CD8-positive, alpha-beta memory T cell (primary cell): ENCODE measurements at regions not wholly inside any gene's neighbourhood (a gene's known extent, or its start where the extent isn't known, plus 50 kb on each side); places are given as distances from the start of the nearest gene placed in this dataset.
"Not testable (repeated sequence)": the region's sequence is repeated elsewhere in the genome, so short reads cannot be mapped to it uniquely, and the experiment has no call there.

Source experiments
- CTCF ChIA-PET: fragments of 350-600 bp; sonication (Branson Sonifier 250); formaldehyde crosslinking; loops from one replicate; lab custom pipeline; 2021; ENCODE audit warnings: antibody characterized with exemption; lab: Charles Lee
- POLR2A ChIA-PET: fragments of 350-600 bp; sonication (Branson Sonifier 250); formaldehyde crosslinking; loops from one replicate; lab custom pipeline; 2021; ENCODE audit warnings: antibody characterized with exemption; lab: Charles Lee
- DNase-seq, 5 donors: peaks; one replicate each; pipeline versions ENCODE4 v3.0.0 to v3.0.0-alpha.2; 2020 to 2022; ENCODE audit warnings: mixed read lengths in 1 of 5
- H3K27ac ChIP-seq: one replicate; pipeline ENCODE4 v1.7.0; 2013; ENCODE audit warnings: low read depth, mild to moderate bottlenecking, low read length, moderate library complexity
- H3K27me3 ChIP-seq: 2 replicates; pipeline ENCODE4 v1.7.0; 2013; ENCODE audit warnings: low read length, mild to moderate bottlenecking; ENCODE audit not compliant: insufficient read depth, poor library complexity, severe bottlenecking
- H3K36me3 ChIP-seq: 2 replicates; pipeline ENCODE4 v1.7.0; 2013; ENCODE audit warnings: mild to moderate bottlenecking, low read length, moderate library complexity; ENCODE audit not compliant: insufficient read depth
- H3K4me1 ChIP-seq: 2 replicates; pipeline ENCODE4 v1.7.0; 2013; ENCODE audit warnings: mild to moderate bottlenecking, low read length, moderate library complexity; ENCODE audit not compliant: insufficient read depth
- H3K4me3 ChIP-seq: 2 replicates; pipeline ENCODE4 v1.7.0; 2013; ENCODE audit warnings: mild to moderate bottlenecking, low read length
- H3K9me3 ChIP-seq: 2 replicates; pipeline ENCODE4 v1.7.0; 2013; ENCODE audit warnings: mild to moderate bottlenecking, low read length
- H3K27ac Mint-ChIP-seq, 8 donors: one replicate each; pipeline ENCODE4 v1.8.0; 2020 to 2021; ENCODE audit warnings: mixed read lengths in 8 of 8, mild to moderate bottlenecking in 6 of 8, inconsistent platforms in 3 of 8, moderate library complexity in 3 of 8
- H3K27me3 Mint-ChIP-seq, 2 donors: one replicate each; pipeline ENCODE4 v1.8.0; 2020 to 2021; ENCODE audit warnings: mixed read lengths in 2 of 2, mild to moderate bottlenecking in 1 of 2, moderate library complexity in 1 of 2
- H3K36me3 Mint-ChIP-seq, 3 donors: one replicate each; pipeline ENCODE4 v1.8.0; 2020 to 2021; ENCODE audit warnings: mixed read lengths in 3 of 3, inconsistent platforms in 1 of 3, mild to moderate bottlenecking in 1 of 3
- H3K4me1 Mint-ChIP-seq, 3 donors: one replicate each; pipeline ENCODE4 v1.8.0; 2020 to 2021; ENCODE audit warnings: mixed read lengths in 3 of 3, inconsistent platforms in 1 of 3, mild to moderate bottlenecking in 1 of 3
- H3K4me3 Mint-ChIP-seq, 7 donors: one replicate each; pipeline ENCODE4 v1.8.0; 2020 to 2021; ENCODE audit warnings: mixed read lengths in 7 of 7, mild to moderate bottlenecking in 6 of 7, moderate library complexity in 4 of 7, inconsistent platforms in 2 of 7
- H3K9me3 Mint-ChIP-seq, 5 donors: one replicate each; pipeline ENCODE4 v1.8.0; 2020 to 2022; ENCODE audit warnings: mixed read lengths in 5 of 5, mild to moderate bottlenecking in 3 of 5, moderate library complexity in 2 of 5, inconsistent platforms in 1 of 5

DNA sequence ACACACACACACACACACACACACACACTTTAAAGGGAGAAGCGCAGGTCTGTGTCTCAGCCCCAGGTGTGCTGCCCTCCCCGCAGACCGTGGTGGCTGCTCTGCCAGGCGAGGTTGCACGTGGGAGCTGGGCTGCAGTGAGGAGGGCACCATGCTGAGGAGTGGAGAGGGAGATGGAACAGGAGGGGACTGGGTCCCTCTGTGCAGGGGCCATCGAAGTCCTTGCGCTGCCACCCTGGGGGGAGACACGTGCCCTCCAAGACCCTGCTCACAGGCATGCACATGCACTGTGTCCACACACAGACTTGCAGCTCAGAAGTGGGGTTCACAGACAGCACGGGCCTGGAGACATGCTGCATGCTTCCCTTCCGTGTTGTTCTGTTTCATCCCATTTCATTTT lies 65.5 kb upstream of the HGFAC start:
- Mint-ChIP-seq H3K27ac (peak overlapping the region in 1 of 8 donors; percentile 23), H3K4me3 (no peak overlapping the region), H3K27me3 (peaks cover 8 to 14% of the 10 kb centered on the region in 2 donors), H3K4me1 (peaks cover 0 to 18% (median 7%) of the 10 kb centered on the region in 3 donors), H3K36me3 (peaks cover 0 to 8% (median 6%) of the 10 kb centered on the region in 3 donors), H3K9me3 (peaks cover 3 to 22% (median 15%) of the 10 kb centered on the region in 5 donors)
- peaks cover 9% of the 10 kb centered on the region for H3K9me3 ChIP-seq
- POLR2A ChIA-PET: interaction anchor here (0.6 kb wide), 1 partner anchor 33 kb away, joined by 3 read pairs; no protein-coding TSS in a partner anchor
- H3K36me3 ChIP-seq: no peaks in the 10 kb centered on the region
- H3K4me3 ChIP-seq: no peak overlapping the region
- peaks cover 9% of the 10 kb centered on the region for H3K4me1 ChIP-seq
- no peaks in the 10 kb centered on the region for H3K27me3 ChIP-seq
- H3K27ac ChIP-seq: no peak overlapping the region
- CTCF ChIA-PET: interaction anchor here (1.5 kb wide), 1 partner anchor 68 kb away, joined by 4 read pairs; no protein-coding TSS in a partner anchor
- DNase-seq: no peak

DNA sequence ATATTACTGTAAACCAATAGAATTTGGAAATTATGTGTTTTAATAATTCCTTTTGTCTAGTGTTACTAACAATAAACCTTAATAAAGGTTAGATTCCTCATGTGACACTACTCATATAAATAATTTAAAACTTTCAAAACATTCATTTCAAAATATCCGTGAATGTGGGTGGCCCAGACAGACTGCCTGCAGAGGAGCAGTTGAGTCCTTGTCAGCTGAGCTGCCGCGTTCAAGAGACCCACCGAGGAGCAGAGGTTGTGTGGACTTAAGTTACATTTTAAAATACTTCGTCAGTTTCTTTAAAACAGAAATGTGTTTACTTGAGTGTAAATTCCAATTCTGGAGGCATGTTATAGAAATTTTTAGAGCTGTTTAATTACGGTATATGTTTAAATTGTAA lies 64.2 kb upstream of the HGFAC start:
- H3K36me3 Mint-ChIP-seq: peaks cover 0 to 8% (median 8%) of the 10 kb centered on the region in 3 donors
- no peak overlapping the region for H3K4me3 Mint-ChIP-seq
- H3K9me3 Mint-ChIP-seq: peaks cover 3 to 25% (median 16%) of the 10 kb centered on the region in 5 donors
- H3K27me3 Mint-ChIP-seq: peaks cover 2 to 8% of the 10 kb centered on the region in 2 donors
- H3K9me3 ChIP-seq: peaks cover 9% of the 10 kb centered on the region
- POLR2A ChIA-PET: no interaction called here
- no peak overlapping the region for H3K27ac Mint-ChIP-seq
- H3K36me3 ChIP-seq: no peaks in the 10 kb centered on the region
- H3K27me3 ChIP-seq: no peaks in the 10 kb centered on the region
- CTCF ChIA-PET: no interaction called here
- peaks cover 9% of the 10 kb centered on the region for H3K4me1 ChIP-seq
- no peak overlapping the region for H3K27ac ChIP-seq
- DNase-seq: no peak
- peaks cover 0 to 12% (median 5%) of the 10 kb centered on the region in 3 donors for H3K4me1 Mint-ChIP-seq
- no peak overlapping the region for H3K4me3 ChIP-seq

DNA sequence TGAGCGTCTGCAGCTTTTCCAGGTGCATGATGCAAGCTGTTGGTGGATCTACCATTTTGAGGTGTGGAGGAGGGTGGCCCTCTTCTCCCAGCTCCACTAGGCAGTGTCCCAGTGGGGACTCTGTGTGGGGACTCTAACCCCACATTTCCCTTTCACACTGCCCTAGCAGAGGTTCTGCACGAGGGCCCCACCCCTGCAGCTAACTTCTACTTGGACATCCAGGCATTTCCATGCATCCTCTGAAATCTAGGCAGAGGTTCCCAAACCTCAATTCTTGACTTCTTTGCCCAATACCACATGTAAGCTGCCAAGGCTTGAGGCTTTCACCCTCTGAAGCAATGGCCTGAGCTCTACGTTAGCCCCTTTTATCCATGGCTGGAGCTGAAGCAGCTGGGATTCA lies 61.4 kb upstream of the HGFAC start:
- H3K27ac ChIP-seq, H3K4me3 ChIP-seq, H3K27me3 Mint-ChIP-seq, H3K4me1 ChIP-seq, H3K4me1 Mint-ChIP-seq, H3K27me3 ChIP-seq, CTCF ChIA-PET, H3K9me3 ChIP-seq, H3K4me3 Mint-ChIP-seq, H3K36me3 Mint-ChIP-seq, H3K36me3 ChIP-seq, POLR2A ChIA-PET, H3K27ac Mint-ChIP-seq, DNase-seq: not testable (repeated sequence)
- peaks cover 3 to 25% (median 19%) of the 10 kb centered on the region in 5 donors for H3K9me3 Mint-ChIP-seq

DNA sequence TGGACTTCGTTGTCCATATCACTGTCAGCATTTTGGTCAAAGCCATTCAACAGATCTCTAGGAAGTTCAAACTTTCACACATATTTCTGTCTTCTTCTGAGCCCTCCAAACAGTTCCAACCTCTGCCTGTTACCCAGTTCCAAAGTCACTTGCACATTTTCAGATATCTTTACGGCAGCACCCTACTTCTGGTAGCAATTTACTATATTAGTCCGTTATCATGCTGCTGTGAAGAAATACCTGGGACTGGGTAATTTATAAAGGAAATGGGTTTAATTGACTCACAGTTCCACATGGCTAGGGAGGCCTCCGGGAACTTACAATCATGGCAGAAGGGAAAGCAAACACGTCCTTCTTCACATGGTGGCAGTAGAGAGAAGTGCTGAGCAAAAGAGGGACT lies 60.6 kb upstream of the HGFAC start:
- H3K27ac ChIP-seq, H3K27me3 ChIP-seq, H3K36me3 Mint-ChIP-seq, H3K4me1 Mint-ChIP-seq, H3K36me3 ChIP-seq, DNase-seq, H3K27ac Mint-ChIP-seq, H3K27me3 Mint-ChIP-seq, H3K4me3 ChIP-seq, CTCF ChIA-PET, H3K4me3 Mint-ChIP-seq, H3K4me1 ChIP-seq, POLR2A ChIA-PET, H3K9me3 ChIP-seq: not testable (repeated sequence)
- peaks cover 3 to 25% (median 19%) of the 10 kb centered on the region in 5 donors for H3K9me3 Mint-ChIP-seq

DNA sequence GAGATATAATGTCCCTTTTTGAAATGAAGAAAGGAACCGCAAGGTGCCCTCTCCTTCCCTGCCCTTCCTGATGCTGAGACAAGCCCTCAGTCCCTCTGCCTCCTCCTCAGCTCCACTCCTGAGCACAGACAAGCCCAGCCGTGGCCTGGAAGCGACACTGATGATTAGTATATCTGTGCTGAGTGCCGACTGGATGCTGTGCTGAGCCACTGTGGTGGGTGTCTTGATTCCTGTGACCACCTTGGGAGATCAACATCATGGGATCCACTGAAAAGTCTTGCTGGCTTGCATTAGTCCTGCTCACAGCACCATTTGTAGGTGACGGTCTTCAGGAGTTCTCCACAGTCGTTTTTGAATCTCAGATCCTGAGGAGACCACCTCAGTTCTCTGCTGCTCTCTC lies 59.5 kb upstream of the HGFAC start:
- POLR2A ChIA-PET: no interaction called here
- no peaks in the 10 kb centered on the region for H3K4me1 ChIP-seq
- CTCF ChIA-PET: no interaction called here

DNA sequence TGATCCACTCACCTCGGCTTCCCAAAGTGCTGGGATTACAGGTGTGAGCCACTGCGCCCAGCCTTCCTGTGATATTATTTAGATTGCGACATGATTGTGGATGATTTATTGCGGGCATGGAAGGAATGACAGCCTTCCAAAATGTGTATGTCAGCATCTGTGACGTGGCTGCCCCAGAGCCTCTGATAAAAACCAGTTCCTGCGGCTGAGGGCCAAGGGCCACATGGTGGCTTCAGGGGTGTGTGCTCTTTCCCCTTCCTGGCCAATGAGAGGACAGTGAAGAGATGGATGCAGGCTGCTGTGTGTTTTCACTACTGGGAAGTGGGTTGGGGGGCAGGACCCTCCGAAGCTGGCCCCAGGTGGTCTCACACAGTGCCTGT lies 57.4 kb upstream of the HGFAC start:
- H3K4me3 Mint-ChIP-seq: no peak overlapping the region
- H3K9me3 Mint-ChIP-seq: peaks cover 3 to 18% (median 17%) of the 10 kb centered on the region in 5 donors
- no peak overlapping the region for H3K27ac Mint-ChIP-seq
- Histone ChIP-seq H3K27me3 (no peaks in the 10 kb centered on the region), H3K4me1 (no peaks in the 10 kb centered on the region), H3K4me3 (no peak overlapping the region), H3K27ac (no peak overlapping the region), H3K9me3 (peaks cover 9% of the 10 kb centered on the region), H3K36me3 (no peaks in the 10 kb centered on the region)
- H3K27me3 Mint-ChIP-seq: peaks cover 9 to 15% of the 10 kb centered on the region in 2 donors
- H3K36me3 Mint-ChIP-seq: peaks cover 0 to 8% (median 0%) of the 10 kb centered on the region in 3 donors
- POLR2A ChIA-PET: no interaction called here
- CTCF ChIA-PET: no interaction called here
- no peak for DNase-seq
- peaks cover 0 to 6% (median 3%) of the 10 kb centered on the region in 3 donors for H3K4me1 Mint-ChIP-seq

More for the DNA sequence above, 59.5 kb upstream of the HGFAC start:
- peaks cover 4 to 9% of the 10 kb centered on the region in 2 donors for H3K27me3 Mint-ChIP-seq
- no peak for DNase-seq
- peaks cover 0 to 8% (median 8%) of the 10 kb centered on the region in 3 donors for H3K36me3 Mint-ChIP-seq
- Histone ChIP-seq H3K27ac (no peak overlapping the region), H3K9me3 (peaks cover 9% of the 10 kb centered on the region), H3K27me3 (no peaks in the 10 kb centered on the region), H3K4me3 (no peak overlapping the region), H3K36me3 (no peaks in the 10 kb centered on the region)
- peaks cover 0 to 6% (median 3%) of the 10 kb centered on the region in 3 donors for H3K4me1 Mint-ChIP-seq
- peaks cover 3 to 25% (median 19%) of the 10 kb centered on the region in 5 donors for H3K9me3 Mint-ChIP-seq
- no peak overlapping the region for H3K4me3 Mint-ChIP-seq
- no peak overlapping the region for H3K27ac Mint-ChIP-seq

DNA sequence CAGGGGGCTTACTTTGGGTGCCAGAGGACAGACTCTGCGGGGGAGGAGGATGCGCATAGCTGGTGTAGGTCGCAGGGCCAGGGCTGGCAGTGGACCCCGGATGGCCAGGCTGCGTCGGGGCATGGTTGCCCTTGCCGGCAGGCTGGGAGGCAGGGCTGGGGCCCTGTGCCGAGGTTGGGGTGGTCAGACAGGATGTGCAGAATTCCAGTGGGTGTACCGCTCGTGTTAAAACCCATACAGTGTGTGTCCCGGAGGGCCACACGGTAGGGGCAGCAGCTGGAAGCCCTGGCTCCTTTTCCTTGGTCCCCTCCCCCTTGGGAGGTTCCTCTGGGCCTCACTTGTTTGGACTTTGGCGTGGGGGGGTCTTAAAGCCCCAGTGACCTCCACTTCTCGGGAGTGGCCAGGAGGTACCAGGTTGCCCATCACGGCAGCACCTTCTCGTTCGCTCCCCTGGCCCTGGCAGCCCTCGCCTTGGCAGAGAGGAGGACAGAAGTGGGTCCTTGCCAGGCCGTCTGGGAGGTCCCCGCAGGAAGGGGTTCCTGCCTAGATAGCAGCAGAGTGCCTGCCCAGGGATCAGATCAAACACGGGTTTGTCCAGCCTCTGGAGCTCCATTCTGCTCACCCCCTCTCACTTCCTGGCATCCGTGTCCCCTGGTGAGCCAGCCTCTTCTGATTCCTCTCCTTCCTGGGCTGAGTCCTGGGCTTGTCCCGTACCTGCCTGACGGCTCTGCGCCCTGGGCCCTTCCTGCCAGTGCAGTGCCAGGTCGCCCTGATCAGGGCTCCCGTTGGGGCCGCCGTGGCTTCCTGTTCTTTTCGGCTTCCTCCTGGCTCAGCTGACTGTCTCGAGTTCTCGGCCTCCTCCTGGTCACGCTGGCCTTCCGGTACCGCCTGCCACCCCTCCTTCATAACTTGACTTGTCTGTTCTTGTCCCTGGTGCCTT lies 56.7 kb upstream of the HGFAC start:
- ChIA-PET CTCF (no interaction called here), POLR2A (no interaction called here)
- no peak overlapping the region for H3K4me3 ChIP-seq
- no peaks in the 10 kb centered on the region for H3K36me3 ChIP-seq
- H3K4me3 Mint-ChIP-seq: no peak overlapping the region
- peaks cover 0 to 13% (median 11%) of the 10 kb centered on the region in 5 donors for H3K9me3 Mint-ChIP-seq
- H3K36me3 Mint-ChIP-seq: peaks cover 0 to 8% (median 0%) of the 10 kb centered on the region in 3 donors
- peak overlapping the region in 1 of 8 donors; percentile 50 for H3K27ac Mint-ChIP-seq
- no peaks in the 10 kb centered on the region for H3K4me1 ChIP-seq
- peaks cover 0 to 6% (median 3%) of the 10 kb centered on the region in 3 donors for H3K4me1 Mint-ChIP-seq
- H3K27ac ChIP-seq: no peak overlapping the region
- DNase-seq: no peak
- H3K9me3 ChIP-seq: peaks cover 6% of the 10 kb centered on the region
- no peaks in the 10 kb centered on the region for H3K27me3 ChIP-seq
- H3K27me3 Mint-ChIP-seq: peaks cover 12 to 15% of the 10 kb centered on the region in 2 donors

DNA sequence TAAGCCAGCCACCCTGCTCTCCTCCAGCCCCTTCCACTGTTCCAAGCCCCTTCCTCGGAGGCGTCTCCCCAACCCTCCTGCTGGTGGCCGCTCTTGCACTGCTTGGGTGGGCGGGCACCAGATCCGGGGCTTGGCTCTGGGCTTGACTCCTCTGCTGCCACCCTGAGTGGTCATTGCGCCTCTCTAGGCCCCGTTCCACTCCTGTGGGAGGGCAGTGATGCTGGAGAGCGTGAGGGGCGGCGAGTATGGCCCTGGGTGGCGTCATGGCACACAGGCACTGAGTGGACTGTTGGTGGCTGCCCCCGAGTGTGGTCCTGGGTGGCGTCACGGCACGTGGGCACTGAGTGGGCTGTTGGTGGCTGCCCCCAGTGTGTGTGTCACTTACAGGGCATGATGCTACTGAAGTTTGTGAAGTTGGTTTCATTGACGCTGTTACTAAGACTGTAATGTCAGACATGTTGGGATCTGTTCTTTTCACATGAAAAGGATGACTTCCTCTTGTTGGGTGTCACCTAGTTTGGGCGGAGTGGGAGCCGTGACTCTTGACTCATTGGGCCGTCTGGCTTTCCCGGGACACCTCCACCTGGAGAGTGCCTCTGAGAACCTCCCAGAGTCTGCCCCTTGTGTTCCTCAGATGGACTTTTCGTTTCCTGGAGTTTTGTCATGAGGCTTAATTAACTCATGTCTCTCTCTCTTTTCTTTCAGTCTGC lies 55.9 kb upstream of the HGFAC start:
- DNase-seq: no peak
- Histone ChIP-seq H3K36me3 (no peaks in the 10 kb centered on the region), H3K9me3 (no peaks in the 10 kb centered on the region), H3K4me1 (no peaks in the 10 kb centered on the region), H3K27me3 (no peaks in the 10 kb centered on the region), H3K27ac (no peak overlapping the region), H3K4me3 (no peak overlapping the region)
- H3K27me3 Mint-ChIP-seq: peaks cover 11 to 15% of the 10 kb centered on the region in 2 donors
- peaks cover 0 to 6% (median 3%) of the 10 kb centered on the region in 3 donors for H3K4me1 Mint-ChIP-seq
- H3K36me3 Mint-ChIP-seq: peaks cover 0 to 7% (median 0%) of the 10 kb centered on the region in 3 donors
- H3K9me3 Mint-ChIP-seq: peaks cover 0 to 8% (median 6%) of the 10 kb centered on the region in 5 donors
- ChIA-PET POLR2A (no interaction called here), CTCF (no interaction called here)
- H3K4me3 Mint-ChIP-seq: no peak overlapping the region
- no peak overlapping the region for H3K27ac Mint-ChIP-seq
